Small intestine (tissue), 7 donors: ENCODE measurements at regions not wholly inside any gene's neighbourhood (a gene's known extent, or its start where the extent isn't known, plus 50 kb on each side); places are given as distances from the start of the nearest gene placed in this dataset.

ENCODE experiments used
- DNase-seq, 2 donors: peaks; one replicate each; pipeline versions ENCODE4 v3.0.0 to v3.0.0-alpha.2; 2013
- FAIRE-seq: peaks from 2 replicates; lab custom pipeline; 2012; peaks lifted over from hg19 to GRCh38; lab: Jason Lieb, UNC
- H3K27ac ChIP-seq, 3 donors: one replicate each; pipeline ENCODE4 v1.5.1; 2013; ENCODE audit warnings: low read length in 2 of 3, mild to moderate bottlenecking in 2 of 3, control low read depth in 1 of 3, inconsistent platforms in 1 of 3, low read depth in 1 of 3, moderate library complexity in 1 of 3
- H3K27me3 ChIP-seq, 3 donors: one replicate each; pipeline ENCODE4 v1.6.1; 2013; ENCODE audit warnings: low read length in 3 of 3, inconsistent platforms in 1 of 3; ENCODE audit not compliant: control insufficient read depth in 3 of 3, insufficient read depth in 3 of 3
- H3K36me3 ChIP-seq, 3 donors: one replicate each; pipeline ENCODE4 v1.6.1; 2013; ENCODE audit warnings: low read length in 3 of 3, inconsistent platforms in 1 of 3, low read depth in 1 of 3, mild to moderate bottlenecking in 1 of 3, moderate library complexity in 1 of 3; ENCODE audit not compliant: control insufficient read depth in 3 of 3, insufficient read depth in 2 of 3
- H3K4me1 ChIP-seq, 3 donors: one replicate each; pipeline ENCODE4 v1.6.1; 2013; ENCODE audit warnings: low read length in 2 of 3, inconsistent platforms in 1 of 3, low read depth in 1 of 3, mild to moderate bottlenecking in 1 of 3, moderate library complexity in 1 of 3; ENCODE audit not compliant: control insufficient read depth in 3 of 3, insufficient read depth in 2 of 3
- H3K4me3 ChIP-seq, 3 donors: one replicate each; pipeline ENCODE4 v1.5.1; 2013; ENCODE audit warnings: low read length in 3 of 3, control low read depth in 1 of 3, inconsistent platforms in 1 of 3, low read depth in 1 of 3, mild to moderate bottlenecking in 1 of 3, moderate library complexity in 1 of 3
- H3K9me3 ChIP-seq, 2 donors: one replicate each; pipeline ENCODE4 v1.6.1; 2013; ENCODE audit warnings: low read depth in 1 of 2, low read length in 1 of 2; ENCODE audit not compliant: control insufficient read depth in 2 of 2, insufficient read depth in 1 of 2
- WGBS, 3 donors: extraction: QIAGEN DNeasy Blood & Tissue Kit; methylation state at CpG; one replicate each; pipeline ENCODE4 v1.1.7; 2013; 5-methylcytosine and 5-hydroxymethylcytosine counted together
- donor health status: healthy with polysubstance abuse.
- donor health status: control.
- donor health status: control.
- donor health status: Bipolar disorder and iron deficiency.
- donor health status: healthy.

- Histone ChIP-seq H3K27me3 (no peaks in the 10 kb centered on the region), H3K4me1 (no peaks in the 10 kb centered on the region), H3K9me3 (no peaks in the 10 kb centered on the region), H3K27ac (no peak overlapping the region), H3K36me3 (no peaks in the 10 kb centered on the region), H3K4me3 (no peak overlapping the region)
- 79 to 88% (median 88%) methylated on average over 1 of the region's 1 CpG for WGBS, 3 donors
- no peak for DNase-seq
- no peak for FAIRE-seq
Measured at GRCh38 chr4:181484396-181484795, 758.8 kb upstream of the TENM3 start.

- DNase-seq: no peak
Measured at GRCh38 chr4:181488926-181489325, 754.3 kb upstream of the TENM3 start.

GRCh38 chr4:181498148-181498547, 745.1 kb upstream of the TENM3 start:
- no peaks in the 10 kb centered on the region for H3K4me1 ChIP-seq
- H3K27ac ChIP-seq: no peak overlapping the region
- H3K9me3 ChIP-seq: no peaks in the 10 kb centered on the region
- H3K27me3 ChIP-seq: no peaks in the 10 kb centered on the region
- WGBS, 3 donors: 67 to 88% (median 84%) methylated on average over 1 of the region's 1 CpG
- no peak for DNase-seq
- no peak for FAIRE-seq
- H3K36me3 ChIP-seq: no peaks in the 10 kb centered on the region
- no peak overlapping the region for H3K4me3 ChIP-seq

More at GRCh38 chr4:181488926-181489325, 754.3 kb upstream of the TENM3 start:
- H3K9me3 ChIP-seq: no peaks in the 10 kb centered on the region
- H3K4me1 ChIP-seq: no peaks in the 10 kb centered on the region
- no peak overlapping the region for H3K27ac ChIP-seq
- no peak overlapping the region for H3K4me3 ChIP-seq
- H3K36me3 ChIP-seq: no peaks in the 10 kb centered on the region
- no peaks in the 10 kb centered on the region for H3K27me3 ChIP-seq
- no peak for FAIRE-seq

GRCh38 chr4:181502611-181503010, 740.6 kb upstream of the TENM3 start:
- Histone ChIP-seq H3K36me3 (no peaks in the 10 kb centered on the region), H3K4me1 (no peaks in the 10 kb centered on the region), H3K27ac (no peak overlapping the region), H3K27me3 (peaks cover 0 to 11% (median 0%) of the 10 kb centered on the region in 3 donors), H3K4me3 (no peak overlapping the region), H3K9me3 (no peaks in the 10 kb centered on the region)
- 78 to 88% (median 80%) methylated on average over 8 of the region's 8 CpGs for whole genome bisulfite sequencing, 3 donors
- no peak for FAIRE-seq
- no peak for DNase-seq

GRCh38 chr4:181503687-181504390, 739.4 kb upstream of the TENM3 start:
- Histone ChIP-seq H3K27me3 (peaks cover 0 to 20% (median 0%) of the 10 kb centered on the region in 3 donors), H3K27ac (no peak overlapping the region), H3K36me3 (no peaks in the 10 kb centered on the region), H3K4me1 (no peaks in the 10 kb centered on the region), H3K9me3 (no peaks in the 10 kb centered on the region), H3K4me3 (no peak overlapping the region)
- DNase-seq (no peak), FAIRE-seq (no peak)
- WGBS, 3 donors: 64 to 87% (median 84%) methylated on average over 12 of the region's 12 CpGs

GRCh38 chr4:181504924-181505323, 738.3 kb upstream of the TENM3 start:
- FAIRE-seq (no peak), DNase-seq (no peak)
- no peaks in the 10 kb centered on the region for H3K36me3 ChIP-seq
- WGBS, 3 donors: 29 to 64% (median 39%) methylated on average over 6 of the region's 6 CpGs
- peaks cover 0 to 24% (median 0%) of the 10 kb centered on the region in 3 donors for H3K27me3 ChIP-seq
- no peaks in the 10 kb centered on the region for H3K4me1 ChIP-seq
- H3K27ac ChIP-seq: no peak overlapping the region
- H3K9me3 ChIP-seq: no peaks in the 10 kb centered on the region
- H3K4me3 ChIP-seq: no peak overlapping the region

GRCh38 chr4:181507180-181507835, 735.9 kb upstream of the TENM3 start:
- Histone ChIP-seq H3K27ac (no peak overlapping the region), H3K4me3 (no peak overlapping the region), H3K9me3 (no peaks in the 10 kb centered on the region), H3K4me1 (no peaks in the 10 kb centered on the region), H3K36me3 (no peaks in the 10 kb centered on the region), H3K27me3 (peaks cover 0 to 34% (median 0%) of the 10 kb centered on the region in 3 donors)
- FAIRE-seq: no peak
- DNase-seq: peak in 1 of 2 donors; percentile 29
- 34 to 58% (median 54%) methylated on average over 10 of the region's 10 CpGs for WGBS, 3 donors

- WGBS, 3 donors: 50 to 72% (median 64%) methylated on average over 6 of the region's 6 CpGs
- H3K27me3 ChIP-seq: peaks cover 0 to 34% (median 0%) of the 10 kb centered on the region in 3 donors
- no peak overlapping the region for H3K4me3 ChIP-seq
- FAIRE-seq (no peak), DNase-seq (no peak)
- no peak overlapping the region for H3K27ac ChIP-seq
- H3K4me1 ChIP-seq: no peaks in the 10 kb centered on the region
- no peaks in the 10 kb centered on the region for H3K9me3 ChIP-seq
- H3K36me3 ChIP-seq: no peaks in the 10 kb centered on the region
Measured at GRCh38 chr4:181507938-181508337, 735.3 kb upstream of the TENM3 start.
